CD14-positive monocyte (primary cell): ENCODE measurements at regions not wholly inside any gene's neighbourhood (a gene's known extent, or its start where the extent isn't known, plus 50 kb on each side); places are given as distances from the start of the nearest gene placed in this dataset.

Experiments used
- DNase-seq, 3 donors: peaks; one replicate each; pipeline ENCODE4 v3.0.0-alpha.2; 2011 to 2022
- H2AFZ ChIP-seq: 2 replicates; pipeline ENCODE4 v1.6.0; 2012; ENCODE audit warnings: mild to moderate bottlenecking, low read depth, low read length, inconsistent platforms; ENCODE audit not compliant: insufficient read depth, poor library complexity, severe bottlenecking
- H3K27ac ChIP-seq, 2 donors: 1 replicate in 1 of 2; 2 replicates in 1 of 2; pipeline ENCODE4 v1.5.1; 2012 to 2013; ENCODE audit warnings: low read length in 2 of 2, control low read depth in 1 of 2, inconsistent platforms in 1 of 2, low read depth in 1 of 2, mild to moderate bottlenecking in 1 of 2
- H3K27me3 ChIP-seq, 2 donors: one replicate each; pipeline versions ENCODE4 v1.6.0 to v1.6.1; 2011 to 2013; ENCODE audit warnings: low read length in 2 of 2; ENCODE audit not compliant: control insufficient read depth in 2 of 2, insufficient read depth in 2 of 2
- H3K36me3 ChIP-seq, 2 donors: replicated peaks in 1 of 2; 1 replicate in 1 of 2; 2 replicates in 1 of 2; pipeline versions ENCODE4 v1.5.1 to v1.6.1; 2012 to 2013; ENCODE audit warnings: low read length in 2 of 2, control low read depth in 1 of 2, inconsistent platforms in 1 of 2, mild to moderate bottlenecking in 1 of 2; ENCODE audit not compliant: insufficient read depth in 2 of 2, control insufficient read depth in 1 of 2
- H3K4me1 ChIP-seq, 2 donors: 1 replicate in 1 of 2; 2 replicates in 1 of 2; pipeline versions ENCODE4 v1.5.1 to v1.6.1; 2012 to 2013; ENCODE audit warnings: low read length in 2 of 2, control low read depth in 1 of 2, inconsistent platforms in 1 of 2, mild to moderate bottlenecking in 1 of 2, moderate library complexity in 1 of 2; ENCODE audit not compliant: insufficient read depth in 2 of 2, control insufficient read depth in 1 of 2
- H3K4me2 ChIP-seq: replicated peaks from 2 replicates; pipeline ENCODE3; 2012; ENCODE audit warnings: low read length, moderate library complexity, mild to moderate bottlenecking; ENCODE audit not compliant: poor library complexity, severe bottlenecking; ENCODE audit errors: extremely low read depth
- H3K4me3 ChIP-seq, 3 experiments: fragments of 200-600 bp in 1 of 3; sonication (generic) in 1 of 3; replicated peaks in 1 of 3; 1 replicate in 2 of 3; 2 replicates in 1 of 3; pipeline ENCODE4 v1.5.1; 2011 to 2013; ENCODE audit warnings: low read length in 3 of 3, mild to moderate bottlenecking in 3 of 3, control low read depth in 2 of 3, low read depth in 2 of 3, inconsistent platforms in 1 of 3, moderate library complexity in 1 of 3
- H3K79me2 ChIP-seq: 2 replicates; pipeline ENCODE4 v1.6.0; 2012; ENCODE audit warnings: mild to moderate bottlenecking, control low read depth, inconsistent platforms, low read length, moderate library complexity; ENCODE audit not compliant: insufficient read depth
- H3K9ac ChIP-seq: 2 replicates; pipeline ENCODE4 v1.6.0; 2017; ENCODE audit warnings: low read length, mild to moderate bottlenecking; ENCODE audit not compliant: insufficient read depth, poor library complexity, severe bottlenecking
- H3K9me3 ChIP-seq, 2 donors: replicated peaks in 1 of 2; 1 replicate in 1 of 2; 2 replicates in 1 of 2; pipeline versions ENCODE4 v1.5.1 to v1.6.1; 2012 to 2013; ENCODE audit warnings: low read length in 2 of 2, control low read depth in 1 of 2; ENCODE audit not compliant: control insufficient read depth in 1 of 2, insufficient read depth in 1 of 2
- H4K20me1 ChIP-seq: 2 replicates; pipeline ENCODE4 v1.6.0; 2012; ENCODE audit warnings: mild to moderate bottlenecking, low read length, control low read depth, moderate library complexity; ENCODE audit not compliant: insufficient read depth
- H3K27ac Mint-ChIP-seq, 7 donors: one replicate each; pipeline ENCODE4 v1.8.0; 2020; ENCODE audit warnings: mild to moderate bottlenecking in 7 of 7, mixed read lengths in 7 of 7, moderate library complexity in 6 of 7, inconsistent platforms in 2 of 7
- H3K27me3 Mint-ChIP-seq, 3 donors: one replicate each; pipeline ENCODE4 v1.8.0; 2021 to 2022; ENCODE audit warnings: low read depth in 3 of 3, mild to moderate bottlenecking in 3 of 3, mixed read lengths in 3 of 3, moderate library complexity in 3 of 3, inconsistent platforms in 1 of 3
- H3K36me3 Mint-ChIP-seq, 2 donors: one replicate each; pipeline ENCODE4 v1.8.0; 2020; ENCODE audit warnings: mixed read lengths in 2 of 2, inconsistent platforms in 1 of 2, mild to moderate bottlenecking in 1 of 2
- H3K4me1 Mint-ChIP-seq: one replicate; pipeline ENCODE4 v1.8.0; 2020; ENCODE audit warnings: mild to moderate bottlenecking, mixed read lengths
- H3K4me3 Mint-ChIP-seq, 2 donors: one replicate each; pipeline ENCODE4 v1.8.0; 2020; ENCODE audit warnings: mild to moderate bottlenecking in 2 of 2, mixed read lengths in 2 of 2, moderate library complexity in 1 of 2
- H3K9me3 Mint-ChIP-seq, 7 donors: one replicate each; pipeline ENCODE4 v1.8.0; 2020 to 2022; ENCODE audit warnings: mixed read lengths in 7 of 7, mild to moderate bottlenecking in 6 of 7, moderate library complexity in 6 of 7, inconsistent platforms in 2 of 7
- WGBS: methylation state at CpG from one replicate; pipeline ENCODE4 v1.1.5; 2013; ENCODE audit warnings: missing lambda C conversion rate; ENCODE audit not compliant: insufficient coverage; 5-methylcytosine and 5-hydroxymethylcytosine counted together
- intact Hi-C, 2 donors: fragments of 100-400 bp; cut with micrococcal nuclease; formaldehyde crosslinking; loops; one replicate each; pipeline versions ENCODE4 v1.15.0 to v1.15.1; 2023
- TF ChIP-seq, protein P1 (sequence below): fragments of 200-600 bp; IDR thresholded peaks from one replicate; pipeline ENCODE4 v1.8.0; 2022; ENCODE audit warnings: antibody characterized with exemption, mild to moderate bottlenecking

DNA sequence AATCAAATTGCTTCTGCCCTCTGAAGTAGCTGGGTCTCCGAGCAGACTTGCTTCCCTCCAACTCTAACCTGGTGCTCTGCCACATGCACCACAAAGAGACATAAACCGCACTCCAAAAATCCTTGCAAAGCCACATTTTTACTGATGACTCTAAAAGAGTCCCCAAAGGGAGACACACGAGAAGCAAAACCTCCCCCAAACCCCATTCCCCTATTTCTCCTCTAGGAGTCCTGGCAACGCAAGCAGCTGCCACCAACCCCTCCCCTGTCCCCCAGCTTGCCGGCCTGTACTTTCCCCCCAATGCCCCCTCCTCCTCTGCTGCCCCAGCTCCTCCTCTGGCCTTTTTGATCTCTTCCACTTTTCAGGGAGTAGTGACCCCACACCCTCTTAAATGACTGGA lies 180.1 kb upstream of the ARID1B start:
- no peak overlapping the region for H3K27ac ChIP-seq
- H3K27me3 ChIP-seq, result no peaks in the 10 kb centered on the region
- Mint-ChIP-seq H3K4me1 (peaks cover 15% of the 10 kb centered on the region), H3K36me3 (no peaks in the 10 kb centered on the region), H3K4me3 (no peak overlapping the region), H3K9me3 (peaks cover 2 to 16% (median 5%) of the 10 kb centered on the region in 7 donors), H3K27ac (no peak overlapping the region), H3K27me3 (peaks cover 5 to 7% (median 5%) of the 10 kb centered on the region in 3 donors)
- H3K9ac ChIP-seq, result no peak overlapping the region
- 44% methylated on average over 5 of the region's 5 CpGs for WGBS
- H3K4me1 ChIP-seq, result peaks cover 0 to 3% of the 10 kb centered on the region in 2 donors
- H3K4me3 ChIP-seq, result no peak overlapping the region
- H3K36me3 ChIP-seq, result no peaks in the 10 kb centered on the region
- H4K20me1 ChIP-seq, result no peaks in the 10 kb centered on the region
- TF ChIP-seq, protein P1, sequence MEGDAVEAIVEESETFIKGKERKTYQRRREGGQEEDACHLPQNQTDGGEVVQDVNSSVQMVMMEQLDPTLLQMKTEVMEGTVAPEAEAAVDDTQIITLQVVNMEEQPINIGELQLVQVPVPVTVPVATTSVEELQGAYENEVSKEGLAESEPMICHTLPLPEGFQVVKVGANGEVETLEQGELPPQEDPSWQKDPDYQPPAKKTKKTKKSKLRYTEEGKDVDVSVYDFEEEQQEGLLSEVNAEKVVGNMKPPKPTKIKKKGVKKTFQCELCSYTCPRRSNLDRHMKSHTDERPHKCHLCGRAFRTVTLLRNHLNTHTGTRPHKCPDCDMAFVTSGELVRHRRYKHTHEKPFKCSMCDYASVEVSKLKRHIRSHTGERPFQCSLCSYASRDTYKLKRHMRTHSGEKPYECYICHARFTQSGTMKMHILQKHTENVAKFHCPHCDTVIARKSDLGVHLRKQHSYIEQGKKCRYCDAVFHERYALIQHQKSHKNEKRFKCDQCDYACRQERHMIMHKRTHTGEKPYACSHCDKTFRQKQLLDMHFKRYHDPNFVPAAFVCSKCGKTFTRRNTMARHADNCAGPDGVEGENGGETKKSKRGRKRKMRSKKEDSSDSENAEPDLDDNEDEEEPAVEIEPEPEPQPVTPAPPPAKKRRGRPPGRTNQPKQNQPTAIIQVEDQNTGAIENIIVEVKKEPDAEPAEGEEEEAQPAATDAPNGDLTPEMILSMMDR, result no peak
- H2AFZ ChIP-seq, result no peak overlapping the region
- H3K9me3 ChIP-seq, result peaks cover 0 to 3% of the 10 kb centered on the region in 2 donors
- intact Hi-C loops, result no loop called here
- no peak for DNase-seq
- no peak overlapping the region for H3K4me2 ChIP-seq
- H3K79me2 ChIP-seq, result no peaks in the 10 kb centered on the region

DNA sequence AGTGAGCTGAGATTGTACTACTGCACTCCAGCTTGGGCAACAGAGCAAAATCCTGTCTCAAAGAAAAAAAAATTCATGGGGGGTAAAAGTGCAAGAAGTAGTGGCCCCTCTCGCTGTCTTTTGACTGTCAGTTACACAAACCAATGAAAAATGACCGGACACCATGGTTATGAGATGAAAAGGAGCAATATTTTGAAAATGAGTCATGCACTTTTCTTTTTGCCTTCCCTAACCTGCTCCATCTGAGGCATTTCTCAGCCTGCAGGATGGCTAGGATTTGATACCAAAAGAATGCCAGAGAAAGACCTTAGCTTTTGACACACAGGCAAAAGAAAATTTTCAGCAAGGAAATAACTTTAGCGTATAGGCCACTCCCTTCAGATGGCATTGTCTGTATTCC lies 181.7 kb upstream of the ARID1B start:
- peaks cover 0 to 3% of the 10 kb centered on the region in 2 donors for H3K4me1 ChIP-seq
- WGBS, result 80% methylated on average over 1 of the region's 3 CpGs
- H3K27me3 ChIP-seq, result no peaks in the 10 kb centered on the region
- H3K9me3 ChIP-seq, result peaks cover 0 to 3% of the 10 kb centered on the region in 2 donors
- TF ChIP-seq, protein P1, result no peak
- Mint-ChIP-seq H3K36me3 (no peaks in the 10 kb centered on the region), H3K4me3 (no peak overlapping the region), H3K27me3 (peaks cover 5 to 7% (median 5%) of the 10 kb centered on the region in 3 donors), H3K4me1 (peaks cover 15% of the 10 kb centered on the region), H3K27ac (no peak overlapping the region), H3K9me3 (peaks cover 2 to 16% (median 5%) of the 10 kb centered on the region in 7 donors)
- H3K27ac ChIP-seq, result no peak overlapping the region
- H3K4me2 ChIP-seq, result no peak overlapping the region
- intact Hi-C loops, result no loop called here
- H3K4me3 ChIP-seq, result no peak overlapping the region
- no peaks in the 10 kb centered on the region for H3K36me3 ChIP-seq
- H2AFZ ChIP-seq, result no peak overlapping the region
- no peaks in the 10 kb centered on the region for H4K20me1 ChIP-seq
- H3K79me2 ChIP-seq, result no peaks in the 10 kb centered on the region
- no peak for DNase-seq
- no peak overlapping the region for H3K9ac ChIP-seq
